Occipital lobe (tissue), 1 donor: ENCODE measurements at regions not wholly inside any gene's neighbourhood (a gene's known extent, or its start where the extent isn't known, plus 50 kb on each side); places are given as distances from the start of the nearest gene placed in this dataset.
"Not testable (repeated sequence)": the region's sequence is repeated elsewhere in the genome, so short reads cannot be mapped to it uniquely, and the experiment has no call there.

Experiments
- DNase-seq: peaks from one replicate; lab custom pipeline; 2025; lab: John Stamatoyannopoulos, UW

DNA sequence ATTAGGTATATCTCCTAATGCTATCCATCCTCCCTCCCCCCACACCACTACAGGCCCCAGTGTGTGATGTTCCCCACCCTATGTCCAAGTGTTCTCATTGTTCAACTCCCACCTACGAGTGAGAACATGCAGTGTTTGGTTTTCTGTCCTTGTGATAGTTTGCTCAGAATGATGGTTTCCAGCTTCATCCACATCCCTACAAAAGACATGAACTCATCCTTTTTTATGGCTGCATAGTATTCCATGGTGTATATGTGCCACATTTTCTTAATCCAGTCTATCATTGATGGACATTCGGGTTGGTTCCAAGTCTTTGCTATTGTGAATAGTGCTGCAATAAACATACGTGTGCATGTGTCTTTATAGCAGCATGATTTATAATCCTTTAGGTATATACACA is 53.8 kb upstream of the HIVEP2 start:
- DNase-seq, result not testable (repeated sequence)

GRCh38 chr6:143000811-143001210 is 55.8 kb upstream of the HIVEP2 start:
- DNase-seq, result peak; percentile 13

DNA sequence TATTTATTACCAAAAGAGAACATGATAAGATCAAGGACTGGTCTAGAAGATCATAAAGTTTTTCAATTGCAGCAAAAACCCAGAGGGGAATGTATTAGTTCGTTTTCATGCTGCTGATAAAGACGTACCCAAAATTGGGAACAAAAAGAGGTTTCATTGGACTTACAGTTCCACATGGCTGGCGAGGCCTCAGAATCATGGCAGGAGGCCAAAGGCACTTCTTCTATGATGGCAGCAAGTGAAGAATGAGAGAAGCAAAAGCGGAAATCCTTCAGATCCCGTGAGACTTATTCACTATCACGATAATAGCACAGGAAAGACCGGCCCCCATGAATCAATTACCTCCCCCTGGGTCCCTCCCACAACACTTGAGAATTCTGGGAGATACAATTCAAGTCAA is 57.7 kb upstream of the HIVEP2 start:
- DNase-seq, result no peak

DNA sequence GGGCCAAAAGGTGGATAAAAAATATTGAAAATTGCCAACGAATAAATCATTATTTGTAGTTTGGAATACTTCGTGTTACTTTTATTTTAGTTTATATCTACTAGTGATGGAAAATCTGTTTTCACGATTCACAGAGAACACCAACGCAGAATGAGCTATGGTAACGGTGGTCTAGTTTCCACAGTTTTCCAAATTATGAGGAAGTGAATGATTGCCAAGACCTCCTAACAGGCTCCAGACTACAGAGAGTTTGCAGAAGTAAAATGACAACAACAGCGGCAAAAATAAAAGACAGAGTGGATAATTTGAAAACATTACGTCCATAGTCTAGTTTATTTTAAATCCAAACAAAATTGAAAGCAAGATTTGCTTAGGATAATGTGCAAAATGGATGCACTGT is 57.0 kb upstream of the AIG1 start:
- no peak for DNase-seq

DNA sequence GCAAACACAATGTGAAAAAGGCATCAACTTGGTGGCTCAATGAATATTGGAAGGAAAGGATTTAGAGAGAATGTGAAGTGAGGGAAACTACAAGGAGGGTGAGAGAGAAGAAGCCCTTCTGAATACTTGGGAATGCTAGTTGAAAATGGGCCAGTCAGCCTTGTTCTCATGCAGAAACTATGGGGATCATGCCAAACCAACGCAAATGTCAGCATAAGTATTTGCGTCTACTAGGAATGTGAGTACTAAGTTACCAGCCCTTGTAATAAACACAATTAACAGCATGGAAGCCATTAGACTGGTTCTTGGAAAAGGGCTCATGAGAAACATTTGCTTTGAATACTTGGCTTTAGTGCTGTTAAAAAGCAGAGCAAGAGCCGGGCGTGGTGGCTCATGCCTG is 54.9 kb upstream of the AIG1 start:
- DNase-seq, result no peak

DNA sequence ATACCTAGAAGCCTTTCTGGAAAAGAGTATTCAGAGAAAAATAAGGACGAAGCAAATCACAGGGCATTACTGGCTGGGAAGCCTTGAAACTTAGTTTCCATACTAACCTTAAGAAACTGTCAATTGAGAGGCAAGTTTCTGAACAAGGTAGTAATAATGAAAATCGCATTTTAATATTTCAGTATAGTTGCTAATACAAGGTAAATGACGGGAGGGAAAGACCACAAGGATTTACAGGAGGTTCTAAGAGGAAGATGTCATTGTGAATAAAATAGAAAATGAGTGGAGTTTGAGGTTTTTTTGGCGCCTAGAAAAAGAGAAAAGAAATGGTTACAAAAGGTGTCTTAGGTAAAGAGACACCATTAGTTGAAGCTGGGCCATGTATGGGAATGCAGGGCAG is 53.9 kb upstream of the AIG1 start:
- no peak for DNase-seq

GRCh38 chr6:143007646-143008045 is 53.0 kb upstream of the AIG1 start:
- no peak for DNase-seq

DNA sequence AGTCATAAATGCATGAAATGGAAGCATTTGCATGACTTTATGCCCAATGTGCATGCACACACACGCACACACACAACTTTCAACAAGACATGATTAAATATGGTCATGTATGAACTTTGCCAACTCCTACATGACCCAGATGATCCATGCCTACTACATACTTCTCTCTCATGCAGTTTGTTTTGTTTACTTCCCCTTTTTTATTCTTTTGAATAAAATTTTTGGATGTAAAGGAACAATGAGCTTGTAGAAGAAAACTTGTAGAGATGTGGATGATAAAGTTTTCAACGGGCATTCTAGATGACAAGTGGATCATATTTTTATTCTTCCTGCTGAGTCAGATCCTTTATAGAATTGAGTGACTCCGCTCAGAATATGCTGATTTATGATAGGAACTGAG is 50.8 kb upstream of the AIG1 start:
- no peak for DNase-seq
